SK-N-SH treated with all-trans-retinoic acid at 6 μM for 48 hours (cell line): ENCODE measurements at regions not wholly inside any gene's neighbourhood (a gene's known extent, or its start where the extent isn't known, plus 50 kb on each side); places are given as distances from the start of the nearest gene placed in this dataset.

Source experiments
- ATAC-seq: fragments of 200-7000 bp; cut with Tn5 transposase; 3 replicates; pipeline ENCODE4 v1.9.1; 2020; ENCODE audit warnings: mild to moderate bottlenecking, moderate library complexity
- ARNTL ChIP-seq: fragments of 450-650 bp; formaldehyde crosslinking; IDR thresholded peaks from 2 replicates; pipeline ENCODE4 v1.5.0; 2020; ENCODE audit warnings: low read depth, mild to moderate bottlenecking, moderate library complexity, borderline replicate concordance
- BACH2 ChIP-seq: fragments of 250-450 bp; sonication (Bioruptor Pico); IDR thresholded peaks from 2 replicates; pipeline ENCODE4 v1.9.0; 2021; ENCODE audit warnings: mild to moderate bottlenecking, borderline replicate concordance
- CREB5 ChIP-seq: fragments of 250-450 bp; sonication (Bioruptor Pico); IDR thresholded peaks from 2 replicates; pipeline ENCODE4 v1.5.1; 2020; ENCODE audit warnings: low read depth, mild to moderate bottlenecking, moderate library complexity
- CSDC2 ChIP-seq: fragments of 250-450 bp; sonication (Bioruptor Pico); IDR thresholded peaks from 2 replicates; pipeline ENCODE4 v1.5.0; 2020; ENCODE audit warnings: mild to moderate bottlenecking, moderate library complexity
- GLIS3 ChIP-seq: fragments of 250-450 bp; sonication (Bioruptor Pico); IDR thresholded peaks from 2 replicates; pipeline ENCODE4 v1.5.0; 2020; ENCODE audit warnings: mild to moderate bottlenecking, moderate library complexity
- ISL1 ChIP-seq: fragments of 250-450 bp; sonication (Bioruptor Pico); IDR thresholded peaks from 2 replicates; pipeline ENCODE4 v2.1.2; 2022; ENCODE audit warnings: mild to moderate bottlenecking, moderate library complexity
- OSR1 ChIP-seq: fragments of 250-450 bp; sonication (Bioruptor Pico); IDR thresholded peaks from 2 replicates; pipeline ENCODE4 v1.8.0; 2022; ENCODE audit warnings: moderate library complexity, mild to moderate bottlenecking, inconsistent platforms
- POU6F1 ChIP-seq: fragments of 250-450 bp; sonication (Bioruptor Pico); IDR thresholded peaks from 2 replicates; pipeline ENCODE4 v1.8.0; 2021; ENCODE audit warnings: low read depth, mild to moderate bottlenecking, moderate library complexity, borderline replicate concordance
- PPARA ChIP-seq: fragments of 250-450 bp; sonication (Bioruptor Pico); IDR thresholded peaks from 2 replicates; pipeline ENCODE4 v1.5.0; 2020; ENCODE audit warnings: mild to moderate bottlenecking, borderline replicate concordance
- RARB ChIP-seq: fragments of 250-450 bp; sonication (Bioruptor Pico); IDR thresholded peaks from 2 replicates; pipeline ENCODE4 v1.8.0; 2021; ENCODE audit warnings: mild to moderate bottlenecking, moderate library complexity
- SNAI2 ChIP-seq: fragments of 250-450 bp; sonication (Bioruptor Pico); IDR thresholded peaks from 2 replicates; pipeline ENCODE4 v1.5.0; 2020; ENCODE audit warnings: mild to moderate bottlenecking, moderate library complexity
- TCF4 ChIP-seq: fragments of 250-450 bp; sonication (Bioruptor Pico); IDR thresholded peaks from 2 replicates; pipeline ENCODE4 v1.8.0; 2021; ENCODE audit warnings: mild to moderate bottlenecking, moderate library complexity, borderline replicate concordance
- TOX ChIP-seq: fragments of 250-450 bp; sonication (Bioruptor Pico); IDR thresholded peaks from 2 replicates; pipeline ENCODE4 v1.8.0; 2021; ENCODE audit warnings: mild to moderate bottlenecking, moderate library complexity, borderline replicate concordance
- ZC3H10 ChIP-seq: fragments of 250-450 bp; sonication (Bioruptor Pico); IDR thresholded peaks from 2 replicates; pipeline ENCODE4 v1.5.1; 2021; ENCODE audit warnings: mild to moderate bottlenecking, moderate library complexity
- ZFP30 ChIP-seq: fragments of 450-650 bp; formaldehyde crosslinking; IDR thresholded peaks from 2 replicates; pipeline ENCODE4 v1.5.0; 2022; ENCODE audit warnings: mild to moderate bottlenecking, moderate library complexity
- ZNF565 ChIP-seq: fragments of 450-650 bp; formaldehyde crosslinking; conservative IDR thresholded peaks from 2 replicates; pipeline ENCODE4 v1.5.0; 2020; ENCODE audit warnings: low read depth, mild to moderate bottlenecking, moderate library complexity
- ZNF70 ChIP-seq: fragments of 450-650 bp; formaldehyde crosslinking; IDR thresholded peaks from 2 replicates; pipeline ENCODE4 v1.5.0; 2020; ENCODE audit warnings: mild to moderate bottlenecking, moderate library complexity
- ZNF8 ChIP-seq: fragments of 450-650 bp; formaldehyde crosslinking; IDR thresholded peaks from 2 replicates; pipeline ENCODE4 v1.5.0; 2020; ENCODE audit warnings: mild to moderate bottlenecking, moderate library complexity
- TF ChIP-seq, protein P1 (sequence below): fragments of 250-450 bp; sonication (Bioruptor Pico); IDR thresholded peaks from 2 replicates; pipeline ENCODE4 v1.5.0; 2020; ENCODE audit warnings: mild to moderate bottlenecking, moderate library complexity
- TF ChIP-seq, protein P2 (sequence below): fragments of 250-450 bp; sonication (Bioruptor Pico); IDR thresholded peaks from 2 replicates; pipeline ENCODE4 v1.5.1; 2021; ENCODE audit warnings: mild to moderate bottlenecking, moderate library complexity

DNA sequence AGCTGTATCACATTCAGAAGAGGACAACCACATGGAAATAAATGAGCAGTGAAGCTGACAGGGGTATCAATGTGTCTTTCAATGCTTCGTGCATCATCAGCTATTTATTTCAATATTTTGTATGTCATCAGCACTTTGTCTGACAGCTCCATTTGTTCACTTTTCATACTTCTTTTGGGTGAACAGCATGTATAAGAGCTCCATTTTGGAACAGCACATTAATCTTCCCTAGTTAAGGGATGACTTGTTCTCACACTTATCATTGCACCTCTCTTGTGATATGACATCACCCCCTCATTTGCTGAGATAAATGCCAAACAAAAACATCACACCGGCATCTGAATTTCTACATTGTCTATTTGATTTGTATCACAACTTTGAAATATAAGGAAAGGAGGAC, 190.6 kb upstream of the SAMSN1 start (continued):
- TF ChIP-seq, protein P1, sequence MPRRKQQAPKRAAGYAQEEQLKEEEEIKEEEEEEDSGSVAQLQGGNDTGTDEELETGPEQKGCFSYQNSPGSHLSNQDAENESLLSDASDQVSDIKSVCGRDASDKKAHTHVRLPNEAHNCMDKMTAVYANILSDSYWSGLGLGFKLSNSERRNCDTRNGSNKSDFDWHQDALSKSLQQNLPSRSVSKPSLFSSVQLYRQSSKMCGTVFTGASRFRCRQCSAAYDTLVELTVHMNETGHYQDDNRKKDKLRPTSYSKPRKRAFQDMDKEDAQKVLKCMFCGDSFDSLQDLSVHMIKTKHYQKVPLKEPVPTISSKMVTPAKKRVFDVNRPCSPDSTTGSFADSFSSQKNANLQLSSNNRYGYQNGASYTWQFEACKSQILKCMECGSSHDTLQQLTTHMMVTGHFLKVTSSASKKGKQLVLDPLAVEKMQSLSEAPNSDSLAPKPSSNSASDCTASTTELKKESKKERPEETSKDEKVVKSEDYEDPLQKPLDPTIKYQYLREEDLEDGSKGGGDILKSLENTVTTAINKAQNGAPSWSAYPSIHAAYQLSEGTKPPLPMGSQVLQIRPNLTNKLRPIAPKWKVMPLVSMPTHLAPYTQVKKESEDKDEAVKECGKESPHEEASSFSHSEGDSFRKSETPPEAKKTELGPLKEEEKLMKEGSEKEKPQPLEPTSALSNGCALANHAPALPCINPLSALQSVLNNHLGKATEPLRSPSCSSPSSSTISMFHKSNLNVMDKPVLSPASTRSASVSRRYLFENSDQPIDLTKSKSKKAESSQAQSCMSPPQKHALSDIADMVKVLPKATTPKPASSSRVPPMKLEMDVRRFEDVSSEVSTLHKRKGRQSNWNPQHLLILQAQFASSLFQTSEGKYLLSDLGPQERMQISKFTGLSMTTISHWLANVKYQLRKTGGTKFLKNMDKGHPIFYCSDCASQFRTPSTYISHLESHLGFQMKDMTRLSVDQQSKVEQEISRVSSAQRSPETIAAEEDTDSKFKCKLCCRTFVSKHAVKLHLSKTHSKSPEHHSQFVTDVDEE, result no peak
- TF ChIP-seq GLIS3 (CRISPR knock-in tag), result no peak

GRCh38 chr21:14736162-14736561, 190.0 kb upstream of the SAMSN1 start:
- TF ChIP-seq ISL1 (CRISPR knock-in tag) (no peak), ZNF565 (CRISPR knock-in tag) (no peak), TOX (CRISPR knock-in tag) (no peak), OSR1 (CRISPR knock-in tag) (no peak), TCF4 (no peak), CREB5 (no peak), ZFP30 (CRISPR knock-in tag) (no peak), ARNTL (no peak), ZC3H10 (CRISPR knock-in tag) (no peak), SNAI2 (CRISPR knock-in tag) (no peak), ZNF70 (CRISPR knock-in tag) (no peak), ZNF8 (no peak), RARB (CRISPR knock-in tag) (no peak), CSDC2 (CRISPR knock-in tag) (no peak), GLIS3 (CRISPR knock-in tag) (no peak)
- TF ChIP-seq, protein P2, sequence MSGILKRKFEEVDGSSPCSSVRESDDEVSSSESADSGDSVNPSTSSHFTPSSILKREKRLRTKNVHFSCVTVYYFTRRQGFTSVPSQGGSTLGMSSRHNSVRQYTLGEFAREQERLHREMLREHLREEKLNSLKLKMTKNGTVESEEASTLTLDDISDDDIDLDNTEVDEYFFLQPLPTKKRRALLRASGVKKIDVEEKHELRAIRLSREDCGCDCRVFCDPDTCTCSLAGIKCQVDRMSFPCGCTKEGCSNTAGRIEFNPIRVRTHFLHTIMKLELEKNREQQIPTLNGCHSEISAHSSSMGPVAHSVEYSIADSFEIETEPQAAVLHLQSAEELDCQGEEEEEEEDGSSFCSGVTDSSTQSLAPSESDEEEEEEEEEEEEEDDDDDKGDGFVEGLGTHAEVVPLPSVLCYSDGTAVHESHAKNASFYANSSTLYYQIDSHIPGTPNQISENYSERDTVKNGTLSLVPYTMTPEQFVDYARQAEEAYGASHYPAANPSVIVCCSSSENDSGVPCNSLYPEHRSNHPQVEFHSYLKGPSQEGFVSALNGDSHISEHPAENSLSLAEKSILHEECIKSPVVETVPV (CRISPR knock-in tag), result no peak
- TF ChIP-seq, protein P1, result no peak
- ATAC-seq, result no peak

DNA sequence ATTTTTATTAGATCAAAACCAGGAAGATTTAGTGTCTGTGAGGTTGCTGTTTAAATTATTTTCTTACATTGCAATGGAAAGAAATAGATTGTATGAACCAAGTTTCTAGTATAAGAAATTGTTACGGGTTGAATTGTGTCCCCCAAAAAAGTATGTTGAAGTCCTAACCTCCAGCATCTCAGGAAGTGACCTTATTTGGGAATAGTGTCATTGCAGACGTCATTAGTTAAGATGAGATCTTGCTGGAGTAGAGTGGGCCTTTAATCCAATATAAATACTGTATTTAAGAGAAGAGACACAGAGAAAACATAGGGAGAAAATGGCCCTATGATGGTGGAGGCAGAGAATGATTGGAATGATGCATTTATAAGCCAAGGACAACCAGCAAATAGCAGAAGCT, 188.7 kb upstream of the SAMSN1 start:
- TF ChIP-seq, protein P1, result no peak
- TF ChIP-seq ZC3H10 (CRISPR knock-in tag) (no peak), POU6F1 (CRISPR knock-in tag) (no peak), ZNF565 (CRISPR knock-in tag) (no peak), RARB (CRISPR knock-in tag) (no peak), PPARA (CRISPR knock-in tag) (no peak), ZNF8 (no peak), BACH2 (no peak), ZNF70 (CRISPR knock-in tag) (no peak), CREB5 (no peak)
- TF ChIP-seq, protein P2 (CRISPR knock-in tag), result no peak
- ATAC-seq, result no peak
